Ascending aorta (tissue), 2 donors: ENCODE measurements at regions not wholly inside any gene's neighbourhood (a gene's known extent, or its start where the extent isn't known, plus 50 kb on each side); places are given as distances from the start of the nearest gene placed in this dataset.
A peak's percentile ranks its signal among the peaks of the same experiment; 100 is the strongest.
"Not testable (repeated sequence)": the region's sequence is repeated elsewhere in the genome, so short reads cannot be mapped to it uniquely, and the experiment has no call there.

Experiments used
- DNase-seq, 2 donors: peaks; one replicate each; pipeline ENCODE4 v3.0.0-alpha.2; 2019; ENCODE audit warnings: low spot score in 2 of 2
- H3K27ac ChIP-seq, 2 donors: fragments of 200-600 bp; sonication (generic); one replicate each; pipeline ENCODE4 v1.5.1; 2016 to 2017; ENCODE audit warnings: mild to moderate bottlenecking in 1 of 2
- H3K27me3 ChIP-seq: fragments of 200-600 bp; sonication (generic); one replicate; pipeline ENCODE4 v1.5.1; 2017
- H3K36me3 ChIP-seq, 2 donors: fragments of 200-600 bp; sonication (generic); one replicate each; pipeline ENCODE4 v1.5.1; 2016
- H3K4me1 ChIP-seq, 2 donors: fragments of 200-600 bp; sonication (generic); one replicate each; pipeline ENCODE4 v1.5.1; 2016 to 2017; ENCODE audit warnings: mild to moderate bottlenecking in 1 of 2
- H3K4me3 ChIP-seq, 2 donors: fragments of 200-600 bp; sonication (generic); one replicate each; pipeline ENCODE4 v1.5.1; 2016 to 2017; ENCODE audit warnings: mild to moderate bottlenecking in 1 of 2
- H3K9me3 ChIP-seq, 2 donors: fragments of 200-600 bp; sonication (generic); one replicate each; pipeline ENCODE4 v1.5.1; 2016
- CTCF ChIP-seq, 3 experiments: fragments of 200-600 bp in 2 of 3; fragments of 450-650 bp in 1 of 3; sonication (generic) in 2 of 3; IDR thresholded peaks; one replicate each; pipeline ENCODE4 v1.5.1; 2016 to 2019; ENCODE audit warnings: antibody characterized with exemption in 3 of 3, mild to moderate bottlenecking in 1 of 3, moderate library complexity in 1 of 3
- intact Hi-C: fragments of 100-400 bp; cut with DNase I; formaldehyde crosslinking; loops from one replicate; pipeline ENCODE4 v1.15.1; 2023

DNA sequence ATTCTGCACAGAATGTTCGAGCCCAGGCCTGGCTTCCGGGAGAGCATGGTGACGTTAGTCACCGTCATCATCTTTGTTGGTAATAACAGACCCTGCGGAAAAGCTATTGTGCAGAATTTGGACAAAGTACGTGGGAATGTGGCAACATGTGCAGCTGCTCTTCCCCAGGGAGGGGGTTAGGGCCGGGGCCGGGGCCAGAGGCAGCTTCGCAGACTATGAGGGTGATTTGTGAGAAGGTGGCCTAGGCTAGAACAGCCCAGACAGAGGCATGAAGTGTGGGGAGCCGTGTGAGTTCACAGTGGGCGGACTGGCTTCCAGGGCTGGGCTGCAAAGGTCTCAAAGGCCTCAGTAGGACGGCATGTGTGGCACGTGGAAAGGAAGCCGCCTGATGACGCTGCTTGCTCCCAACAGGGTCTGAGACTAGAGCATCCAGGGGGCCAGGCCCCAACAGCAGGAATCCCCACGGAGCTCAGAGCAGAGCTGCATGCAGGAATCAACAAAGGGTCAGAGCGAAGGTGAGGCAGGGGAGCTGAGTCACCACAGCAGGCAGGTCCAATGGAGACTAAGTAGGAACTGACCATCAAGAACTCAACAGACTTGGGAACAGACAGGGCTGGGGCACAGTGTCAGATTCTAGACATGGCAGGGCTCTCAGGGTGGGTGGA lies 109.2 kb downstream of the NPIPB11 start:
- H3K9me3 ChIP-seq, H3K4me3 ChIP-seq, H3K27me3 ChIP-seq, H3K27ac ChIP-seq, H3K36me3 ChIP-seq, intact Hi-C loops: not testable (repeated sequence)
- DNase-seq, result peak in 1 of 2 donors; percentile 56
- peaks cover 3 to 15% of the 10 kb centered on the region in 2 donors for H3K4me1 ChIP-seq

GRCh38 chr16:29296176-29296575 lies 110.3 kb downstream of the NPIPB11 start:
- intact Hi-C loops, DNase-seq, H3K9me3 ChIP-seq: not testable (repeated sequence)

GRCh38 chr16:29294951-29295795 lies 111.3 kb downstream of the NPIPB11 start:
- H3K27me3 ChIP-seq, H3K36me3 ChIP-seq, H3K9me3 ChIP-seq, H3K27ac ChIP-seq, H3K4me3 ChIP-seq, intact Hi-C loops: not testable (repeated sequence)
- DNase-seq, result peak in 1 of 2 donors; percentile 61
- peaks cover 8 to 21% of the 10 kb centered on the region in 2 donors for H3K4me1 ChIP-seq

More at GRCh38 chr16:29296176-29296575, 110.3 kb downstream of the NPIPB11 start:
- not testable (repeated sequence) for H3K4me3 ChIP-seq, H3K27ac ChIP-seq, H3K27me3 ChIP-seq, H3K36me3 ChIP-seq
- peaks cover 6 to 21% of the 10 kb centered on the region in 2 donors for H3K4me1 ChIP-seq

GRCh38 chr16:29294400-29294933 lies 112.0 kb downstream of the NPIPB11 start:
- DNase-seq, H3K27me3 ChIP-seq, H3K4me3 ChIP-seq, intact Hi-C loops, H3K27ac ChIP-seq, H3K36me3 ChIP-seq, H3K9me3 ChIP-seq: not testable (repeated sequence)
- H3K4me1 ChIP-seq, result peaks cover 6 to 16% of the 10 kb centered on the region in 2 donors

DNA sequence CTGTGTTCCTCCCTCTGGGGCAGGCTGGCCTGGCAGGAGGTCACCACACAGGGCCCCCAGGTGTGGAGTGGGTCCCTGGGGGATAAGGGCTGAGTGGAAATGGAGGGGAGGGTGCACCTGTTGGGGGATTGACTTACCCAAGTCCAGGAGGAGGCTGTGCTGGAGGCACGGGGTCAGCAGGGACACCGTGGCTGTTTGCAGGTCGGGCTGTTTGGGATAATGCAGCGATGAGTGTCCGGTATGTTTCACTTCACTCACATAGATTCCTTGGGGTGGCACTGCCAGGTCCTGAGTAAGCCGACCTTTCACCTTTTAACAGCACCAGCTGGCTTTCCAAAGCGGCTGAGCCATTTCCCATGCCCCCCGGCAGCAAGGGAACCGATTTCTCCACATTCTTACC lies 113.0 kb downstream of the NPIPB11 start:
- H3K9me3 ChIP-seq, H3K27ac ChIP-seq, H3K36me3 ChIP-seq, H3K27me3 ChIP-seq, H3K4me3 ChIP-seq, intact Hi-C loops: not testable (repeated sequence)
- DNase-seq, result peak in 1 of 2 donors; percentile 58
- peaks cover 6 to 19% of the 10 kb centered on the region in 2 donors for H3K4me1 ChIP-seq

DNA sequence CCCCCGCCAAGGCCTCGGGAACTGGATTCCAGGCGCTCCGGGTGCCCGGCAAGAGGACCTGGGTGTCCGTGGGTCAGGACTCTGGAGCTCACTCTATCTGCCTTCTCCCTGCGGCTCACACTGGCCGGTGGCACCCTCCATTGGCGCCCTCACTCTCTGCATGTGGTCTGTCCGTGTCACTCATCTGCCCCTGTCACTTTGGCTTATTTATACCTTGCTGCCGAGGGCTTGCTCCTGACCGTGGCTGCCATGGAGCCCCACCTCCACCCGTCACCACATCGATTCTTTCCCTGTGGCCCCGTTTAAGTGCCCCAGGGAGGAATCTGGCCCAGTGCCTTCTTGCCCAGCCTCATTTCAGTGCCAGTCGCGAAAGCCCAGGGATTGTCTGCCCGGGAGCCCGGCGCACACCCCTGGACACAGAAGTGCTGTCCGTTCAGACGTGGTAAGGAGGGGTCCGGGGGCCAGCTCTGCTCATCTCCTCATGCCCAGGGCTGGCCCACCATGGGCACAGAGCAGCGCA lies 113.5 kb downstream of the NPIPB11 start:
- H3K27me3 ChIP-seq, H3K27ac ChIP-seq, H3K36me3 ChIP-seq, H3K9me3 ChIP-seq, H3K4me3 ChIP-seq, intact Hi-C loops: not testable (repeated sequence)
- peak in 1 of 2 donors; percentile 57 for DNase-seq
- H3K4me1 ChIP-seq, result peaks cover 6 to 21% of the 10 kb centered on the region in 2 donors

DNA sequence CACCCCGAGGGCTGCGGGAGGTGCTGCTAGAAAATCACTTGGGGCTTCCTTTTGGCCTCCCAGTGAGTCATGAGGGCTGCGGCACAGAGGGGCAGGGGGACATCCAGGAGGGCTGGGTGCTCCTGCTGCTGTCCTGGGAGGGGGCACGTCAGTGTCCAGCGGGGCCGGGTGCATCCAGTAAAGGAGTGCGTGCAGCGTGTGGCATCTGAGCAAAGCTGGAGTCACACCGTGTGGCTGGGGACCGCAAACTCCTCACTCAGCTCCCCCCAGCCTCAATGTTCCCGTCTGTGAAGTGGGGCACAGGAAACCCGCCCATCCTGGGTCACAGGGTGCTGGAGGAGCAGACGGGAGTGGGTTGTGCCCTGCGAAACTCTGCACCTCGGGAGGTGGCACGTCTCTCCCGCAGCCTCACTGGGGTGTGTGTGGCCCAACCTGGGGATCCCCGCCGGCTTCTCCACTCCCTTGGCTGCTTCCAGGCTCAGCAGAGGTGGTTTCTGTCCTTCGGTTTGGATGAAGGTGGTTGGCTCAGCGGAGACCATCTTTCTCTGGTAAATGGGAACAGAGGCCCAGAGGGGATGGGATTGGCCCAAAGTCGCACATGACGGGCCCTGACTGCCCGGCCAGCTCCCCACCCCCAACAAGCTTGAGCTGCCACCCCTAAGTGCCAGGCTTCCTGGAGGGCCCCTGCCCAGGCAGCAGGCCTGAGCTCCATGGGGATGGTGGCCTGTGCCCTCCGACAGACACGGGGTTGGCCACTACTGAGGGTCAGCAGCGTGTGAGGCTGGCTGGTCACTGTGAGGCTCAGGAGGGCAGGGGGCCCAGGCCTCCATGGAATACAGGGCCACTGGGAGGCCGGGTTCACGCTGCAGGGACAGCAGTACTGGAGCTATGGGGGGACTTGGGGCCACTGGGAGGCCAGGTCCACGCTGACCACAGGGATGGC lies 114.9 kb downstream of the NPIPB11 start:
- DNase-seq, result peak in 1 of 2 donors; percentile 61
- peak overlapping the region in 1 of 2 donors; percentile 32 for H3K4me3 ChIP-seq
- H3K36me3 ChIP-seq, H3K27me3 ChIP-seq, intact Hi-C loops, H3K9me3 ChIP-seq: not testable (repeated sequence)
- H3K27ac ChIP-seq, result peak overlapping the region; percentile 27 to 52
- peaks cover 6 to 21% of the 10 kb centered on the region in 2 donors for H3K4me1 ChIP-seq

DNA sequence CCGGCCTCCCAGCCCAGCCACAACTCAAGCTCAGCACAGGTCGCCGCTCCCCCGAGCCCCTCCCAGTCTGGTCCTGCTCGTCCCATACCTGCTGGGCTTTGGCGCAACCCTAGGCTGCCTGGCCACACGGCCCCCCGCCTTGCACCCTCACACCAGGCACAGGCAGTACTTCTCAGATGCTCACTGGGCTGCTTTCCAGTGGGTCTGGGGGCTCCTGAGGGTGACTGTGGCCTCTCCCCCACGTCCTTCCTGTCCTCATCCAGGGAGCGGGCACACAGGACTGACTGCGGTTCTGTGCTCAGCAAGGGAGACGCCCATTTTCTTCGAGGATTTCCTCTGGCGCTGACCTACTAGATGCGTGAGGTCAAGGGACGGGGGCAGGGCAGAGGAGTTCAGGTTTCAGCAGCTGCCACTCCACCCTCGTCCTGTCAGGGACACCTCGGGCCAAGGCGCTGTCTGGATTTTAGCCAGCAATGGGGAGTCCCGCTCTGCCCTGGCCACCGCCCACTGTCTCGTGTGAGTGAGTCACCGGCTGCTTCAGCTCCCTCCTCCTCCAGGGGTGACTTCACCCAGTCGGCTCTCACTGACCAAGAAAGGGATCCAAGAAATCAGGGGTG lies 115.8 kb downstream of the NPIPB11 start:
- H3K27ac ChIP-seq, result peak overlapping the region; percentile 53 to 62
- TF ChIP-seq CTCF (IDR thresholded peaks at IDR 0.05), result no peak
- H3K27me3 ChIP-seq, result no peaks in the 10 kb centered on the region
- H3K4me3 ChIP-seq, result peak overlapping the region; percentile 33 to 58
- H3K4me1 ChIP-seq, result peaks cover 6 to 21% of the 10 kb centered on the region in 2 donors
- no peaks in the 10 kb centered on the region for H3K9me3 ChIP-seq
- intact Hi-C loops, result no loop called here
- DNase-seq, result peak; percentile 93 to 98
- no peaks in the 10 kb centered on the region for H3K36me3 ChIP-seq

DNA sequence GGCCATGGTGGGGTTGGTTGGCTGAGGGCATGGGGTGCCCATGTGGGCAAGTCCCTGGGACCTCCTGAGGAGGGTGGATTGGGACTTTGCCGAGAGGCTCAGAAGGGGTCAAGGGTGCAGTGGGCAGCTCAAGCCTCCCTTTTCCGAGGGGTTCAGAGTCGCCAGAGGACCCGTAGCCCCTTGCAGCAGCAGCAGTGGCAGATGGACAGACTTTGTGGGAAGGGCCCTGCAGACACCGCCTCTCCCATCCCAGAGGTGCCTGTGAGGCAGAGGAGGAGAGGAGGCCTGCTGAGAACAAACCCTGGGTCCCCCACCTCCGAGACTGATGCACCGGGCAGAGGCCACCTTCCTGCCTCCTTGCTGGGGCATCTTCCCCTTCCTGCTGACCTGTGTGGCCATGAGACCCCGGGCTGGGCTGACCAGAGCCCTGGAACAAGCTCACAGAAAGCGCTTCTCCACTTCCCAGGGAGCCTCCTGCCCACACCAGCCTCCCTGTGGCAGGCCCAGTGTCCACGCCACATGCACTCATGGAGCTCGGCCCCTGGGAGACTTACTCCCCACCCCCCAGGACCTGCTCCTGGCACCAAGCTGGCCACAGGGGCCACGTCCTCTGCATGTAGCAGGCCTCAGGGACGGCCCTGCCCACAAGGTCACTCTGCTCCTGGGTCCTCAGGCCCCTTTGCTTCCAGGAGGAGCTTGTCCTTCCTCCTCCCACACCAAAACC lies 116.8 kb downstream of the NPIPB11 start:
- intact Hi-C loops, H3K4me3 ChIP-seq: not testable (repeated sequence)

DNA sequence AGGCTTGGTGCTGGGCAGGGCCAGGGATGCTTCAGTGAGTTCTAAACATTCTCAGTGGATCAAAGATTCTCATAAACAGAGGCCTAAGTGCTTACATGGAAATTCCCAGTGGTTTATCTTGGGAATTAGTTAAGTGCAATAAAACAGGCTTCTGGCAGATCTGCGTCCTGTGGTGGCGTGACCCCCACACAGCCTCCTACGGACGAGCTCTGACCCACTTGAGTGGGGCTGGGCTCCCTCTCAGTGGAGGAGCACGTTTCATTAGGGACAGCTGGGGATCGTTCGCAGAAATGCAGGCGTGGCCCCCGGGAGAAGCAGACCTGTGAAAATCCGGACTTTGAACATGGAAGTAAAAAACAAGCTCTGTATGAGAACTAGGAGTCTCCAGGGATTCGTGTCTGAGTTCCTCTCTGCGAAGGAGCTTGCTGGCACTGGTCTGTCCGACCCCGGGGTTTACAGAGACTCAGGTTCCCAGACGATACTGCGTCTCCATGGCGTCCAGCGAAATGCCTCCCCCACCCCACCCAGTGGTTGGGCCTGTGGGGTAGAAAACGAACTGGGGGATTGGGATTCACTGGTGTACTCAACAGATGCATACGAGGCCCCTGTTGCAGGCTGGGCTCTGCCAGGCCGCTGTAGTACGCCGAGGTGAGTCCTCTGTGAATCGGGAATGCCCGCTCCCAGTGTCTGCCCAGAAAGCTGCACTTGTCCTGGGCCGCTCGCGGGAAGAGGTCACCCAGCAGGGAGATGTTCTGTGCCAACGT lies 117.6 kb downstream of the NPIPB11 start:
- H3K4me3 ChIP-seq, intact Hi-C loops, H3K36me3 ChIP-seq, H3K9me3 ChIP-seq, H3K27me3 ChIP-seq: not testable (repeated sequence)
- DNase-seq, result peak in 1 of 2 donors; percentile 62
- Histone ChIP-seq H3K27ac (peak overlapping the region; percentile 27 to 46), H3K4me1 (peaks cover 6 to 21% of the 10 kb centered on the region in 2 donors)

More for the DNA sequence above, 116.8 kb downstream of the NPIPB11 start:
- not testable (repeated sequence) for H3K27me3 ChIP-seq, H3K36me3 ChIP-seq, H3K9me3 ChIP-seq
- DNase-seq, result peak in 1 of 2 donors; percentile 56
- Histone ChIP-seq H3K27ac (peak overlapping the region; percentile 27 to 57), H3K4me1 (peaks cover 6 to 21% of the 10 kb centered on the region in 2 donors)
